Fibroblast of lung (primary cell): ENCODE measurements at regions not wholly inside any gene's neighbourhood (a gene's known extent, or its start where the extent isn't known, plus 50 kb on each side); places are given as distances from the start of the nearest gene placed in this dataset.

ENCODE experiments used
- CTCF ChIP-seq, 2 donors: IDR thresholded peaks in 1 of 2; conservative IDR thresholded peaks in 1 of 2; 1 replicate in 1 of 2; 2 replicates in 1 of 2; pipeline ENCODE4 v1.5.1; 2011 to 2012; ENCODE audit warnings: low read length in 2 of 2, control low read depth in 1 of 2, inconsistent platforms in 1 of 2, low read depth in 1 of 2, mild to moderate bottlenecking in 1 of 2
- EZH2 ChIP-seq: IDR thresholded peaks from 2 replicates; pipeline ENCODE4 v1.5.1; 2012; ENCODE audit warnings: low read length, control low read depth, mild to moderate bottlenecking; ENCODE audit errors: missing control alignments

- TF ChIP-seq CTCF (conservative IDR thresholded peaks at IDR 0.05 in 1 of 2, IDR thresholded peaks at IDR 0.05 in 1 of 2; ENCODE audit: low read depth in 1 of 2, low read length in 2 of 2) (no peak), EZH2 (no peak)
Observed at GRCh38 chr1:181170194-181170593, 81.7 kb downstream of the IER5 start.
